ENCODE measurements at regions not wholly inside any gene's neighbourhood (a gene's known extent, or its start where the extent isn't known, plus 50 kb on each side); places are given as distances from the start of the nearest gene placed in this dataset.
"Not testable (repeated sequence)": the region's sequence is repeated elsewhere in the genome, so short reads cannot be mapped to it uniquely, and the experiment has no call there.

DNA sequence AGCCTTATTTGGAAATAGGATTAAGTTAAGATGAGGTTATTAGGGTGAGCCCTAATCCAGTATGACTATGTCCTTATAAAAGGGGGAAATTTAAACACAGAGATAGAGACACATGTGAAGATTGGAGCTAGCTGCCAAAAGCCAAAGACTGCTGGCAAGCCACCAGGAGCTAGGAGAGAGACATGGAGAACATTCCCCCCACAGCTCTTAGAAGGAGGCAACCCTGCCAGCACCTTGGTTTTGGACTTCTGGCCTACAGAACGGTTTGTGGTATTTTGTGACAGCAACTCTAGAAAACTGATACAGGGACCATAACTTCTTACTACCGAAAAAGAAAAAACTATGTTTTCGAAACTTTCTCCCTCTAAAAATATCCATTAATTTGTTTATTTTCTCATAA, 245.3 kb upstream of the RARB start:
- no peak for TF ChIP-seq CTCF (IDR thresholded peaks at IDR 0.05; ENCODE audit: insufficient read depth, low read length)
- no peak for DNase-seq (ENCODE audit: low read depth)
- no peak overlapping the region for H3K4me3 ChIP-seq (ENCODE audit: low read depth, low read length)

- no peak overlapping the region for H3K4me3 ChIP-seq (ENCODE audit: low read depth, low read length)
- TF ChIP-seq CTCF (IDR thresholded peaks at IDR 0.05; ENCODE audit: insufficient read depth, low read length): no peak
- DNase-seq (ENCODE audit: low read depth): no peak
Measured at GRCh38 chr3:25184641-25185250, 243.3 kb upstream of the RARB start.

DNA sequence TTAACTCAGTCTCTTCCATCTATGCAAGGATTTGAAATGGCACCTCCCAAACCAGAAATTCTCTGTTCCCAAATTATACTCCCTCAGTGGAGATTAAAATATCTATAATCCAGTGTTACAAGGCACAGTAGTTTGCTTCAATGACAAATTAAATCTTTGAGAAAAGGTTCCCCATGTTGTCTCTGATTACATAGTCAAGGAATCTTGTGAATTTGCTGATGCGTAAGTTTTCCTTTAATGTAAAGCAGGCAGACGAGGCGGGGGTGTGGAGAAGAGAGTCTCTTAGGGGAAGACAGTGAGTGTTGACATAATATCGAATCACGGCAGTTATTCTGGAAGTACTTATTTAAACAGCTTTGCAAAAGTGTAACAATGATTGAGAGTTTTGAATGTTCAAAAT, 236.4 kb upstream of the RARB start:
- H3K4me3 ChIP-seq (ENCODE audit: low read depth, low read length): no peak overlapping the region
- no peak for TF ChIP-seq CTCF (IDR thresholded peaks at IDR 0.05; ENCODE audit: insufficient read depth, low read length)
- DNase-seq (ENCODE audit: low read depth): no peak

DNA sequence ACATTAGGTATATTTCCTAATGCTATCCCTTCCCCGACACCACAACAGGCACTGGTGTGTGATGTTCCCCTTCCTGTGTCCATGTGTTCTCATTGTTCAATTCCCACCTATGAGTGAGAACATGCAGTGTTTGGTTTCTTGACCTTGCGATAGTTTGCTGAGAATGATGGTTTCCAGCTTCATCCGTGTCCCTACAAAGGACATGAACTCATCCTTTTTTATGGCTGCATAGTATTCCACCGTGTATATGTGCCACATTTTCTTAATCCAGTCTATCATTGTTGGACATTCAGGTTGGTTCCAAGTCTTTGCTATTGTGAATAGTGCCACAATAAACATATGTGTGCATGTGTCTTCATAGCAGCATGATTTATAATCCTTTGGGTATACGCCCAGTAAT, 228.5 kb upstream of the RARB start:
- DNase-seq (ENCODE audit: low read depth); H3K4me3 ChIP-seq (ENCODE audit: low read depth, low read length): not testable (repeated sequence)

DNA sequence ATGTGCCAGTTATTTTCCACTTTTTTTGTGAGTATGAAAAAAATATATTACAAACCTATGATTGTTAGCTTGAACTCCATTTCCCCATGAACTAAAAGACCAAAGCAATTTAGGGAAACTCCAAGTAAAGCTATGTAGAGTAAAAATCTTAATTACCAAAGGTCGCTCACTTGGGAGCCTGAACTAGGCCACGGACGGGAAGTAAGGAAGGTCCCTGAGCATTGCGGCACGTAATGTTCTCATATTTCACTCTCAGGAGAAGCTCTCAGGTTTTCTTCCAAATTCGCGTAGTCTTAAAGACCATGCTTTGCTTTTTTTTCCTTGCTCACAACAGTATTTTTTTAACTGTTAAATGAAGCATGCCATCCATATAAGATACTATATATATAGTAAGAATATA, 215.3 kb upstream of the RARB start:
- no peak for DNase-seq (ENCODE audit: low read depth)
- no peak overlapping the region for H3K4me3 ChIP-seq (ENCODE audit: low read depth, low read length)
- no peak for TF ChIP-seq CTCF (IDR thresholded peaks at IDR 0.05; ENCODE audit: insufficient read depth, low read length)

- no peak overlapping the region for H3K4me3 ChIP-seq (ENCODE audit: low read depth, low read length)
- TF ChIP-seq CTCF (IDR thresholded peaks at IDR 0.05; ENCODE audit: insufficient read depth, low read length): no peak
- no peak for DNase-seq (ENCODE audit: low read depth)
Measured at GRCh38 chr3:25214034-25214433, 214.0 kb upstream of the RARB start.

GRCh38 chr3:25218362-25218761, 209.7 kb upstream of the RARB start:
- DNase-seq (ENCODE audit: low read depth): no peak
- no peak overlapping the region for H3K4me3 ChIP-seq (ENCODE audit: low read depth, low read length)
- no peak for TF ChIP-seq CTCF (IDR thresholded peaks at IDR 0.05; ENCODE audit: insufficient read depth, low read length)
